Ishikawa (cell line): ENCODE measurements at regions not wholly inside any gene's neighbourhood (a gene's known extent, or its start where the extent isn't known, plus 50 kb on each side); places are given as distances from the start of the nearest gene placed in this dataset.

Experiments used
- CEBPB ChIP-seq: IDR thresholded peaks from 2 replicates; pipeline ENCODE4 v1.6.1; 2012
- CREB1 ChIP-seq: IDR thresholded peaks from 2 replicates; pipeline ENCODE4 v1.6.1; 2012; ENCODE audit warnings: low read depth
- EGR1 ChIP-seq: IDR thresholded peaks from 2 replicates; pipeline ENCODE4 v1.6.1; 2012
- EP300 ChIP-seq: IDR thresholded peaks from 2 replicates; pipeline ENCODE4 v1.6.1; 2012; ENCODE audit warnings: borderline replicate concordance
- FOXM1 ChIP-seq: IDR thresholded peaks from 2 replicates; pipeline ENCODE4 v1.6.1; 2012; ENCODE audit warnings: low read depth, borderline replicate concordance
- MAX ChIP-seq: IDR thresholded peaks from 2 replicates; pipeline ENCODE4 v1.6.1; 2012
- NFIC ChIP-seq: IDR thresholded peaks from 2 replicates; pipeline ENCODE4 v1.6.1; 2012
- RAD21 ChIP-seq: IDR thresholded peaks from 2 replicates; pipeline ENCODE4 v1.6.1; 2012; ENCODE audit warnings: low read depth
- REST ChIP-seq: IDR thresholded peaks from 2 replicates; pipeline ENCODE4 v1.6.1; 2012; ENCODE audit warnings: low read depth, mild to moderate bottlenecking
- TAF1 ChIP-seq: IDR thresholded peaks from 2 replicates; pipeline ENCODE4 v1.6.1; 2012; ENCODE audit warnings: low read depth, mild to moderate bottlenecking
- TCF12 ChIP-seq: IDR thresholded peaks from 2 replicates; pipeline ENCODE4 v1.6.1; 2012; ENCODE audit warnings: low read depth
- TEAD4 ChIP-seq: IDR thresholded peaks from 2 replicates; pipeline ENCODE4 v1.6.1; 2012
- USF1 ChIP-seq: IDR thresholded peaks from 2 replicates; pipeline ENCODE4 v1.6.1; 2012
- YY1 ChIP-seq: IDR thresholded peaks from 2 replicates; pipeline ENCODE4 v1.6.1; 2012; ENCODE audit warnings: low read depth
- ZBTB7A ChIP-seq: IDR thresholded peaks from 2 replicates; pipeline ENCODE4 v1.6.1; 2012; ENCODE audit warnings: low read depth

DNA sequence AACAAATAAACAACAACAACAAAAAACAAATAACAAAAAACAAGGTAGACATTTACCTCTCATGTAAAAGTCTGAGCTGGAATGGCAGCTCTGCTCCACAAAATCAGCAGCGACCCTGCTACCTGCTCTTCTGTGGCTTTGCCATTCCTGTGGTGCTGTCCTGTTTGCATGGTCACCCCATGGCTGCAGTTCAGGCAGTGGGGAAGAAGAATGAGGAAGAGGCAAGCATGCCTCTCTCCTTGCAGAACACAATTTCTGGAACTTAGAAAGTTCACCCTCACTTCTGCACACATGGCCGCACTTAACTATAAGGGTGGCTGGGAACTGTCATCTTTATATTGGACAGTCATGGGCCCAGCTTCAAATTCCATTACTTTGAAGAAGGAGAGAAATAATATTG, 84.8 kb upstream of the GNG12 start:
- TF ChIP-seq ZBTB7A, result no peak
- TF ChIP-seq EGR1, result no peak

DNA sequence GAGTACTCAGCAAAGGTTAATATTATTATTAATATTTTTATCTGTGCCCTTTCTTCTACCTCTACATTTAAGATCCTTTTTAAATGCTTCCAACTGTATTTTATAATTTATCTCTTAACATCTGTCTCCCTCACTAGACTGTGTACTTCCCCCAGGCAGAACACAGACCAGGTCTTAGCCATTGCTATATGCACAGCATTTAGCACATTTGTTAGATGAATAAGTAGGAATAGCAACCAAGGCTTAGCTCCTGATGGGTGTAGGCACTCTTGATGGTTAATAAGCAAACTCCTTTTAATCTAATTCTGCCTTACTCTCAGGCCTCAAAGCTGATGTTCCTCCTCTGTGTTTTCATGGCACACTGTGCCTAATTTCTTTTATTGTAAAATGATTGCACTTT, 83.7 kb upstream of the GNG12 start:
- no peak for TF ChIP-seq TEAD4

DNA sequence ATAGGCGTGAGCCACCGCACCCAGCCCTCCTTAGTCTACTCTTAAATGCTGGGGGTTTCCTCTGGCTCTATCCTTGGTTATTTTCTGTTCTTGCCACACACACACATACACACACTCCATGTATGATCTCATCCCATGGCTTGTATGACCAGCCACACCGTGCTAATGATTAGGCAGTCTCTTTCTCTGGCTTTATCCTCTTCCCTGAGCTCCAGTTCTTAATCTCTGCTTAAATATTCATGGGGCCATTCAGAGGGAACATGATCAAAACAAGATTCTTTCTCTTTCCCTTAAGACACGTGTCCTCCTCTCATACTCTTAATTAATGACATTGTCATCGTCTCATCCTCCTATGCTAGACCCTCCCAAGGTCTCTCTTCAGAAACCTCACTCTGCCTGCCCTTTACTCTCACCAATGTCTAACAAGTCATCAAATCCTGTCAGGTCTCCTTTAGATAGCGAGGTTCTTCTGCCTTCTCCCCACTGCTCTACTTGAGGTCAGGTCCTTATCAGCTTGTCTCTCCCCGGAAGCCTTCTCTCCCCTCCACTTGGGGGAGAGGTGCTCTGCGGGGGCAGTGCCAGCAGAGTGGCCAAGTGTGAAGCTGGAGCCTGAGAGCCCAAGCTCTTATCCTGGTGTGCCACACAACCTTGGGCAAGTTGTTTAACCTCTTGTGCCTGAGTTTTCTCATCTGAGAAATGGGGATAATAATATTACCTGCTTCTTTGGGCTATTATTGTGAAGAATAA, 83.0 kb upstream of the GNG12 start:
- TF ChIP-seq CREB1, result no peak
- TF ChIP-seq NFIC, result no peak
- no peak for TF ChIP-seq CEBPB
- no peak for TF ChIP-seq MAX
- no peak for TF ChIP-seq RAD21
- TF ChIP-seq TAF1, result no peak
- no peak for TF ChIP-seq ZBTB7A
- no peak for TF ChIP-seq EP300
- TF ChIP-seq REST, result no peak
- no peak for TF ChIP-seq FOXM1

DNA sequence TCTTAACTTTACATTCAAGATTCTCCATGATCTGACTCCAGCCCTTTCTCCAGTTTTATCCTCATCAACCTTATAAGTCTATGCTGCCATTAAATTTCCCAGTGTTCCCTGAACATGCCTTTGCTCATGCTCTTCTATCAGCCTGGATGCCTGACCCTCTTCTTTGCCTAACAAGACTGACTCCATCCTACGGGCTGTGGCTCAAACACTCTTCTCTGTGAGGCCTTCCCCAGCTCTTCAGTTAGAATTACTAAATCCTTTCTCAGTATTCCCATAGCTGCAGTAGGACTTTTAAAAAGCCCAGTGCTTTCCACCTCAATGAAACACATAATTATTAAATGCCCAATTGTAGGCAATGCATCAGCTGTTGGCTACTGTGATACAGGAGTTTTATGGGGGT, 76.5 kb upstream of the GNG12 start:
- TF ChIP-seq NFIC, result no peak
- no peak for TF ChIP-seq YY1
- no peak for TF ChIP-seq USF1

- TF ChIP-seq EGR1 (no peak), TAF1 (no peak), REST (no peak), CEBPB (no peak)
Measured at GRCh38 chr1:67908250-67908936, 75.1 kb upstream of the GNG12 start.

DNA sequence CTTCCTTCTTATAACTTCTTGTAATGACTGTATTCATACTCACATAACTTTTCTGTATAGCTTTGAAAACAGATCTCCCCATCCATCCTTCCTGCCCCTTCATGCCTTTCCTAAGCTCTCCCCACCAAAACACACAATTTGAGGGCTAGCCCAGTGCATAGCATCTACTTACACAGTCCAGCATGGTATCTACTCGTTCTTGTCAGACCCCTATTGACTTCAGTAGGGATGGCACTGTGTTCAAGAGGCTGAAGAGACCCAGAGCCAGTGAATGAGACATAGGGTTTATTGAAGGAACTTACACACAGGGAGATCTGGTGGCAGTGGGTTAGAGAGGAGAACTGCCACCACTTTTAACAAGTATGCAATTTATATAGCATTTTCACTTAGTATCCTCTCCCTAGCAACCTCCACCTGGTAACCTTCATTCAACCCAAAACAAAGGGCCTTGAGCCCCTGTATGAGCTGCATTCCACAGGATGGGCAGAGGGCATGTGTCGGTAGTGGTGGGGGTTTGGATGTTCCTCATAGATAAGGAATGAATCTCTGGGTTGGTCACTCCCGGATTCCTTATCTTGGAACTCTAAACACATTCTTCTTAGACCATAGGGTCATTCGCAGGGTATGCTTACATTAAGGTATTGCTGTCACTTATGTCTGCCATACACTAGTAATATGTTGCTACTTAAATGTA, 64.9 kb upstream of the GNG12 start:
- no peak for TF ChIP-seq FOXM1
- TF ChIP-seq CREB1, result no peak
- no peak for TF ChIP-seq YY1
- no peak for TF ChIP-seq TEAD4
- no peak for TF ChIP-seq TAF1
- no peak for TF ChIP-seq CEBPB
- no peak for TF ChIP-seq USF1
- TF ChIP-seq RAD21, result no peak
- TF ChIP-seq ZBTB7A, result no peak
- no peak for TF ChIP-seq EGR1
- TF ChIP-seq EP300, result no peak
- no peak for TF ChIP-seq TCF12
- no peak for TF ChIP-seq REST
- TF ChIP-seq MAX, result no peak
- TF ChIP-seq NFIC, result no peak
